Fibroblast of pulmonary artery (primary cell): ENCODE measurements at regions not wholly inside any gene's neighbourhood (a gene's known extent, or its start where the extent isn't known, plus 50 kb on each side); places are given as distances from the start of the nearest gene placed in this dataset.

Experiments
- DNase-seq: peaks from one replicate; pipeline ENCODE4 v3.0.0-alpha.2; 2010; ENCODE audit warnings: low read depth
- H3K4me3 ChIP-seq: replicated peaks from 2 replicates; pipeline ENCODE4 v1.5.1; 2011; ENCODE audit warnings: low read depth, mild to moderate bottlenecking, control low read depth, low read length, moderate library complexity
- TF ChIP-seq, protein P1 (sequence below): IDR thresholded peaks from 2 replicates; pipeline ENCODE4 v1.5.1; 2011; ENCODE audit warnings: mild to moderate bottlenecking, control low read depth, low read length, inconsistent platforms; ENCODE audit errors: missing control alignments

- DNase-seq, result no peak
- no peak overlapping the region for H3K4me3 ChIP-seq
- TF ChIP-seq, protein P1, sequence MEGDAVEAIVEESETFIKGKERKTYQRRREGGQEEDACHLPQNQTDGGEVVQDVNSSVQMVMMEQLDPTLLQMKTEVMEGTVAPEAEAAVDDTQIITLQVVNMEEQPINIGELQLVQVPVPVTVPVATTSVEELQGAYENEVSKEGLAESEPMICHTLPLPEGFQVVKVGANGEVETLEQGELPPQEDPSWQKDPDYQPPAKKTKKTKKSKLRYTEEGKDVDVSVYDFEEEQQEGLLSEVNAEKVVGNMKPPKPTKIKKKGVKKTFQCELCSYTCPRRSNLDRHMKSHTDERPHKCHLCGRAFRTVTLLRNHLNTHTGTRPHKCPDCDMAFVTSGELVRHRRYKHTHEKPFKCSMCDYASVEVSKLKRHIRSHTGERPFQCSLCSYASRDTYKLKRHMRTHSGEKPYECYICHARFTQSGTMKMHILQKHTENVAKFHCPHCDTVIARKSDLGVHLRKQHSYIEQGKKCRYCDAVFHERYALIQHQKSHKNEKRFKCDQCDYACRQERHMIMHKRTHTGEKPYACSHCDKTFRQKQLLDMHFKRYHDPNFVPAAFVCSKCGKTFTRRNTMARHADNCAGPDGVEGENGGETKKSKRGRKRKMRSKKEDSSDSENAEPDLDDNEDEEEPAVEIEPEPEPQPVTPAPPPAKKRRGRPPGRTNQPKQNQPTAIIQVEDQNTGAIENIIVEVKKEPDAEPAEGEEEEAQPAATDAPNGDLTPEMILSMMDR, result no peak
These were observed 1021.0 kb upstream of the SEMA6D start for GRCh38 chr15:46696281-46696680.

- TF ChIP-seq, protein P1, result no peak
These were observed 1016.0 kb upstream of the SEMA6D start for GRCh38 chr15:46701346-46701745.

DNA sequence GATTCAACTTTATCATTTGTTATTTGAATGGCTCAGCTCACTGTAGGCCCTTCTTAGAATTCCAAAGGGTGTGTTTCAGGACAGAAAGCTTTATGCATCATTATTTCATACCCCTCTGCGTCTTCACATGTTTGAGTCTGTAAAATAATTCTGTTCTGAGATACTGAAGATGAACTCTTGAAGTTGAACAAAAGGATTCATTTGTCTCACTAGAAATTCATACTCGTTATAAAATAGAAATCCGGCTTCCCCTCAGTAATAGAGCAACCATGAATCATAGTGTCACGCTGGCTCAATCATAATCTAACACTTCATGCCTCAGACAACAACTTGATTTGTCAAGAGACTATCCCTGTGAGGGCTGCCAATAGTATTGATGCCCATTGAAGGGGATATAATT, 1015.4 kb upstream of the SEMA6D start:
- TF ChIP-seq, protein P1, result no peak
- DNase-seq, result no peak
- H3K4me3 ChIP-seq, result no peak overlapping the region

More at GRCh38 chr15:46701346-46701745, 1016.0 kb upstream of the SEMA6D start:
- no peak overlapping the region for H3K4me3 ChIP-seq
- DNase-seq, result no peak

- DNase-seq, result no peak
- TF ChIP-seq, protein P1, result no peak
- H3K4me3 ChIP-seq, result no peak overlapping the region
These were observed 1014.1 kb upstream of the SEMA6D start for GRCh38 chr15:46703020-46703861.

DNA sequence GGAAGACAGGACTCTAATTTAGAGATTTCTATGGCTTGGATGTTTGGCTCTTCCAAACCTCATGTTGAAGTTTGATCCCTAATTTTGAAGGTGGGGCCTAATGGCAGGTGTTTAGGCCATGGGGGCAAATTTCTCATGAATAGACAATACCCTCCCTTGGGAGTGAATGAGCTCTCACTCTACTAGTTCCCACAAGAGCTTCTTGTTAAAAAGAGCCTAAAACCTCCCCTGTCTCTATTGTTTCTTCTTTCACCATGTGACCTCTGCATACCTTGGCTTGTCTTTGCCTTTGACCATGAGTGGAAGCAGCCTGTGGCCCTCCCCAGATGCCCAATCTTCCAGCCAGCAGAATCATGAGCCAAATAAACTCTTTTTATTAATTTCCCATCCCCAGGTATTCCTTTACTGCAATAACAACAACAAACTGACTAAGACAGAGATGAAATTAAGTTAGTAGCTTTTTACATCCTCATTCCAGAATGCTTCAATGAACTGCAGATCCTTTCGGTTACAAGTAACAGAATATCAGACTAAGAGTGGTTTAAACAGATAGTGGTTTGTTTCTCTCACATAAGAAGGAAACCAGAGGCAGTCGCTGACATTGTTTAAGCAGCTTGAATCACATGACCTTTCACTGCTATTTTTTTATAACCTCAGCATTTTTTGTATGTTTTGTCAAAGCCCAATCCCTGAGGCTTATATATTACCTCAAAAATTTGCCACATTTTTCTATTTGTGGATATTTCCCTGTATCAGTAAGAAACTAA, 1013.3 kb upstream of the SEMA6D start:
- no peak for DNase-seq
- no peak overlapping the region for H3K4me3 ChIP-seq
- TF ChIP-seq, protein P1, result no peak

DNA sequence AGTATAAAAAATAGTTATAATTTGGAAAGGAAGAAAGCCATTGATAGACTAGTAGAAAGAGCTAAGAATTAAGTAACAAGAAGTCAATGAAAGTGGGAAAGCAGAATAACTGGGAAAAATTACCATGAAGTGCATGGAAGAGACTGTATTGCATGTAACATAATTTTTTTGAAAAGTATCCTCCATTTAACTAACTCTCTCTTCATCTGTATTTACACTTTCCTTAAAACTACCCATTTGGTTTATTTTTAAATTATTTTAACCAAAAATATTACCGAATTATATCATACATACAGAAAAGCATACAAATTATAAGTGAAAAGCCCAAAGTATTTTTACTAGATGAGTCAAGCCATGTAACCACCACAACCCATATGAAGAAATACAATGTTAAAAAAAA, 1009.9 kb upstream of the SEMA6D start:
- TF ChIP-seq, protein P1, result no peak
- no peak overlapping the region for H3K4me3 ChIP-seq
- DNase-seq, result no peak
